SH-SY5Y (cell line): ENCODE measurements at regions not wholly inside any gene's neighbourhood (a gene's known extent, or its start where the extent isn't known, plus 50 kb on each side); places are given as distances from the start of the nearest gene placed in this dataset.

ENCODE experiments used
- GATA2 ChIP-seq: IDR thresholded peaks from 2 replicates; pipeline ENCODE4 v1.6.1; 2011; ENCODE audit warnings: mild to moderate bottlenecking, low read depth, low read length
- GATA3 ChIP-seq: IDR thresholded peaks from 2 replicates; pipeline ENCODE4 v1.6.1; 2011; ENCODE audit warnings: low read depth, mild to moderate bottlenecking, low read length, moderate library complexity

- TF ChIP-seq GATA2 (no peak), GATA3 (no peak)
These were observed 536.7 kb upstream of the TNP1 start for GRCh38 chr2:217396586-217396985.
